ENCODE measurements at regions not wholly inside any gene's neighbourhood (a gene's known extent, or its start where the extent isn't known, plus 50 kb on each side); places are given as distances from the start of the nearest gene placed in this dataset.

DNA sequence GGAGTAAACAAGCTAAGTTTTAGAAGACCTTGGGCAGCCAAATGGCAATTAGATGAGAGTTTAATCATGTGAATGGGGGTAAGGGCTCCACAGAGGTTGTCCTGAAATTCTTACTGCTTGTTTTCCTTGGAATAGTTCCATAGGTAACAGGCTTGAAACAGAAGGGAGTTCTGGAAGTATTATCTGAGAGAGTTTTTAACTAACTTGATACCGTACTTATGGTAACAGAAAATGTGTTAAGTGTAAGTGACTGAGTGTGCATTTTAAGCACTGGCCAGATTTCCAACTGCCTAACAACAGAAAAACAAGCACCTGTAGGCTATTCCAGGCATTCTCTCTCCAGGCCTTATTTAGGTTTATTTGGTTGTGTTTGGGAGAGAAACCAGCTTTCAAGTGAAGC, 414.6 kb upstream of the PDE3A start:
- no peak for TF ChIP-seq EZH2 (IDR thresholded peaks at IDR 0.05; ENCODE audit: borderline replicate concordance, insufficient read depth, low read depth, low read length, poor library complexity, severe bottlenecking)
- TF ChIP-seq, protein P1, sequence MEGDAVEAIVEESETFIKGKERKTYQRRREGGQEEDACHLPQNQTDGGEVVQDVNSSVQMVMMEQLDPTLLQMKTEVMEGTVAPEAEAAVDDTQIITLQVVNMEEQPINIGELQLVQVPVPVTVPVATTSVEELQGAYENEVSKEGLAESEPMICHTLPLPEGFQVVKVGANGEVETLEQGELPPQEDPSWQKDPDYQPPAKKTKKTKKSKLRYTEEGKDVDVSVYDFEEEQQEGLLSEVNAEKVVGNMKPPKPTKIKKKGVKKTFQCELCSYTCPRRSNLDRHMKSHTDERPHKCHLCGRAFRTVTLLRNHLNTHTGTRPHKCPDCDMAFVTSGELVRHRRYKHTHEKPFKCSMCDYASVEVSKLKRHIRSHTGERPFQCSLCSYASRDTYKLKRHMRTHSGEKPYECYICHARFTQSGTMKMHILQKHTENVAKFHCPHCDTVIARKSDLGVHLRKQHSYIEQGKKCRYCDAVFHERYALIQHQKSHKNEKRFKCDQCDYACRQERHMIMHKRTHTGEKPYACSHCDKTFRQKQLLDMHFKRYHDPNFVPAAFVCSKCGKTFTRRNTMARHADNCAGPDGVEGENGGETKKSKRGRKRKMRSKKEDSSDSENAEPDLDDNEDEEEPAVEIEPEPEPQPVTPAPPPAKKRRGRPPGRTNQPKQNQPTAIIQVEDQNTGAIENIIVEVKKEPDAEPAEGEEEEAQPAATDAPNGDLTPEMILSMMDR (IDR thresholded peaks at IDR 0.05): no peak

All from B cell (primary cell).